Stimulated activated CD8-positive, alpha-beta memory T cell treated with anti-CD3 and anti-CD28 coated beads, Interleukin-4, amount 100 ng/mL, for 4 hours (primary cell): ENCODE measurements at regions not wholly inside any gene's neighbourhood (a gene's known extent, or its start where the extent isn't known, plus 50 kb on each side); places are given as distances from the start of the nearest gene placed in this dataset.

Experiments used
- DNase-seq, 2 donors: peaks; one replicate each; pipeline ENCODE4 v3.0.0-alpha.2; 2020; ENCODE audit warnings: low read depth in 2 of 2, low spot score in 1 of 2

- no peak for DNase-seq
These were observed 213.2 kb upstream of the SP4 start for GRCh38 chr7:21214657-21215056.

GRCh38 chr7:21215307-21215706 is 212.6 kb upstream of the SP4 start:
- DNase-seq, result no peak

DNA sequence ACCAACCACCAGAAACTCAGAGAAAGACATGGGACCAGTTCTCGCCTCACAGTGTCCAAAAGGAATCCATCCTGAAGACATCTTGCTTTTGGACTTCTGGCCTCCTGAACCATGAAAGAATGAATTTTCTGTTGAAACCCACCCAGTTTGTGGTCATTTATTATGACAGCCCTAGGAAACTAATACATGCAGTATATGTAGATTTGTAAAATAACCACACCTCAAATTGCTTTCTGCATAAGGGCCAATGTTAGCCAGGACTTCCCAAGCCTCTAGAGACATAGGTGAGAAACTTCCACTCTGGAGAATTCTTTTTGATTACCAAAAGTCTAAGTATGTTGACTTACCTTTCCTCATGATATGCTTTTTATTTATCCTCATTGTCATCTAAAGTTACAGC is 210.5 kb upstream of the SP4 start:
- DNase-seq, result no peak

DNA sequence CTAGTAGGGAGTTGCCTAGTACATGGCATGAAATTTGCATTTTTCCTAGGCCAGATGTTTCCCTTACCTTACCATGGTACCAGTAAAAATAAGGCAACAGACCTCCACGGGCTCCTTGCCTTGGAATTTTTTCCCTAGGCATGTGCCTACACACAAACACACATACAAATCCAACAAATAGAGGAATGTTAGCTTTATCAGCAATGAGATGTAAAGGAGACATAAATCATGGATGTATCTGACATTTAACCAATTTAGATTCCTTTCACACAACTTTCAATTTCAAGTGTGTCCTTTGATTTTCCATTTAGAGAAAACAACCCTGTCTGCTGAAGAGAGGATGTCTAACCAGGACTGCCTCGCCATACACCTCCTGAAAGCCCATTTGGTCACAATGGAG is 209.7 kb upstream of the SP4 start:
- no peak for DNase-seq

- DNase-seq, result no peak
These were observed 206.8 kb upstream of the SP4 start for GRCh38 chr7:21221130-21221529.

DNA sequence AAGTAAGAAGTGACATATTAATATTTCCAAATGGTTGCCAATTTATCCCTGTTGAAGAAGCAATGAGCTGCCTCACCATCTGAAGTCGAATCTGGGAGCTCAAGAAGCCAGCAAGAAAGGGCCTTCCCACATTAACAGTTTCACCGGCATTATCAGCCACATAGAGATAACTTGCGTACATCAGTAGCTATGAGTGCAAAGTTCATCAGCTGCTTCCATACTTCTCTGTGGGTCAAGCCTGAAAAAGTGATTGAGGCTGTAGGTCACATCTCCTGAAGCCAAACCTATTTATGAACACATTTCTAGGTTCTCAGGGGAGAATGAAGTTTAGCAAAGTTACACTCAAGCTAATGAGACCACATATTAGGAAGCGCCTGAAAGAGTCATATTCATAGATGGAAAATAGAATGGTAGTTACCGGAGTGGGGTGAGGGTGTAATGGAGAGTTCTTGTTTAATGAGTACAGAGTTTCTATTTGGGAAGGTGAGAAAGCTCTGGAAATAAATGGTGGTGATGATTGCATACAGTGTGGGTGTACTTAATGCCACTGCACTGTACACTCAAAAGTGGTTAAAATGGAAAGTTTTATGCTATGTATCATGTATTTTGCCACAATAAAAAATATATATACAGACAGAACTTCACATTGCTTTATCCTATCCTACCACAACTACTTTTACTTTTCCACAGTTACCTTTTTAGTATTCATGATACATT is 189.3 kb upstream of the SP4 start:
- no peak for DNase-seq

DNA sequence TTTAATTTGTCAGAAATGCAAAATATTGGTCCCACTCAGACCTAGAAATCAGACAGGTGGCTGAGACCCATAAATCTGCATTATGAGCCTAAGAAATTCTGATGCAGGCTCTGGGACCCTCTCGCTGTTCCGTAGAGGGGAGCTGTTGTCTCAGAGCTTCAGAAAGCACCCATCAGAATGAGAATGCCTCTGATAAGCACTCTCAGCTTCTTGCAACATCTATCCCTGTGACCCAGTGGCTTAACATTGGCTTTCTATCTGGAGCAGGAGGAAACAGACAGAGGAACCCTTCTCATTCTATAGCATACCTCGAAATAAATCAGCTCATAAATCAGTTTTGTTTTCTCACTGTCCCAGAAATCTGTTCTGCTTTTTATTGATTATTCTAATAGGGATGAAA is 184.6 kb upstream of the SP4 start:
- no peak for DNase-seq

GRCh38 chr7:21251151-21251800 is 176.6 kb upstream of the SP4 start:
- DNase-seq, result no peak

GRCh38 chr7:21253740-21254687 is 173.9 kb upstream of the SP4 start:
- no peak for DNase-seq

DNA sequence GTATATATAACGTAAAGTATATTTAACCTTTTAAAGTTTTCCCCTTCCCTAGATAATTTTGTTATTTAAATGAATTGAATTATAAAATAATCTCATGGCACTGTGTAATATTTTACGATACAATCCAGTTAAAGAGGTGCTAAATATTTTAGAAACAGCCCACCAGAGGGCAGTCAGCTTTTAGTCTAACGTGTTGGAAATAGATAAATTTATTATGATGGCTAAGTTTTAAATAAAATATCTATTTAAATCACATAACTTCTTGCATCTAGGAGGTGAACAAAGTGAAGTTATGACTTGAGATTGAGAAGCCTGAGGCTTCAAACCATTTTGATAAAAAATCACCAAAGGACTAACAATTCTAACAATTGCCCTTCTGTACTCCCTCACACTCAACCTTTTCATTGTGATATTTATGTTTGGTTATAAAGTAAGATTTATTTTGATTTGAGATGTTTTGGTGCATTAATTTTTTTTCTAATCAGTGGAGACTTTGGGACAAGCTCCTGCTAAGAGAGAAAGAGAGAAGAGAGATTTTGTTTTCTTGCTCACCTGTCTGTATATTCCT is 171.5 kb upstream of the SP4 start:
- DNase-seq, result no peak

GRCh38 chr7:21260939-21261338 is 166.9 kb upstream of the SP4 start:
- DNase-seq, result no peak

- DNase-seq, result peak; percentile 8 to 17
These were observed 166.0 kb upstream of the SP4 start for GRCh38 chr7:21261627-21262594.

DNA sequence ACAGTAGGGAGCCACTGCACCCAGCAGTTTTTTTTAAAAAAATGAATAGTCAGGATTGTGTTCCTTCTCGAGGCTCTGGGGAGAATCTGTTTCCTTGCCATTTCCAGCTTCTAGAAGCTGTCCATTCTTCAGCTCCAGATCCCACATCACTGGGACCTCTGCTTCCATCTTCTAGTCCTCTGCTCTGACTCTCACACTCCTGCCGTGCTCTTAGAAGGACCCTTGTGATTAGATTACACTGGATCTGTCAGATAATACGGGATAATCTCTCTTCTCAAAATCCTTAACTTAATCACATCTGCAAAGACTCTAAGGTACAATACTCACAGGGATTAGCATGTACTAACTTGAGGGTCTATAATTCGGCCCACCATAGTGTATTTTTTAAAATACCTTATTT is 158.9 kb upstream of the SP4 start:
- no peak for DNase-seq

DNA sequence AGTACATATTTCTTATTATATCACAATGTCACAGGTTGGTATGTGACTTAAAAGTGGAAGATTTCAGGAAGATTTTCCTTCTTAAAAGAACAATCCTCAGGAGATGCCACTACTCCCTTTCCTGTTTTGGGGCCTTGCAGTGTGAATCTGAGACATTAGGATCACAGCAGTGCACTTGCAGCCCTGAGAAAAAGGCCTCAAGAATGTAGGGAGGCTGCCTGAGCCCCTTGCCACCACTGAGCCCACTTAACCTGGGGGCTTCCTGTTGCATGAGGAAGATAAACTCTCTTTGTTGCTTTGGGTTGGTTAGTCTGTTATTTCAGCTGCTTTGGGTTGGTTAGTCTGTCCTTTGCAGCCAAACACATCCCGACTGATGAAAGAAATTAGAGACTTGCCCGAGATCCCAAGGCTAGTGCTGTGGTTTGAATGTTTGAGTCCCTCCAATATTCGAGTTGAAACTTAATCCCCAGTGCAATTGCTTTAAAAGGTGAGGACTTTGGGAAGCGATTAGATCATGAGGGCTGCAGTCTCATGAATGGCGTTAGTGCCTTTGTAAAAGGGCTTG is 151.3 kb upstream of the SP4 start:
- no peak for DNase-seq

DNA sequence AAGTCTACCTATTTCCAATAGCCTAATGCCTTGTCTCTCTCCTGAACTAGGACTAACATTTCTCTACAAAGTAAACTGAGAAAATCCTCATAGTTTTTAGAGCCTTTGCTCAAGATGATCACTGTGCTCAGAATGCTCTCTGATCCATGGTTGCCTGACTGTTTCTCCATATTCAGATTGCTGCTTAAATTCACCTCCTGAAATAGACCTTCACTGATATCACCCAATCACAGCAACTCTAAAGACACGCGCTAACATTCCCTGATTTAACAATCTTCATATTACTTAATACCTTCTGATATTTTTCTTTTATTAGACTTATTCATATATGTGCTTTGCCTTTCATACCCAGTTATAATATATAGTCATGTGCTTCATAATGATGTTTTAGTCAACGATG is 148.9 kb upstream of the SP4 start:
- no peak for DNase-seq

- DNase-seq, result no peak
These were observed 146.7 kb upstream of the SP4 start for GRCh38 chr7:21281193-21281592.

DNA sequence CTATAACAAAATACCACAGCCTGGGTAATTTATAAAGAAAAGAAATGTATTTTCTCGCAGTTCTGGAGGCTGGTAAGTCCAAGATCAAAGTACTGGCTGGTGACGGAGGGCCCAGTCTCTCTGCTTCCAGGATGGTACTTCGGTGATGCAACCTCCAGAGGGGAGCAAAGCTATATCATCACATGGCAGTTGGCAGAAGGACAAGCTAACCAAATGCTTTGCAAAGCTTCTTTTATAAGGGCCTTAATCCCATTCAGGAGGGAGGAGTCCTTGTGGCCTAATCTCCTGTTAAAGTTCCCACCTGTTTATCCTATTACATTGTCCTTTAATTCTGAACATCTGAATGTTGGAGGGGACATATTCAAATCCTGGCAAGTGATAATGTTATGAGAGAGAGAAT is 134.1 kb upstream of the SP4 start:
- no peak for DNase-seq

- DNase-seq, result no peak
These were observed 128.1 kb upstream of the SP4 start for GRCh38 chr7:21299766-21300165.

DNA sequence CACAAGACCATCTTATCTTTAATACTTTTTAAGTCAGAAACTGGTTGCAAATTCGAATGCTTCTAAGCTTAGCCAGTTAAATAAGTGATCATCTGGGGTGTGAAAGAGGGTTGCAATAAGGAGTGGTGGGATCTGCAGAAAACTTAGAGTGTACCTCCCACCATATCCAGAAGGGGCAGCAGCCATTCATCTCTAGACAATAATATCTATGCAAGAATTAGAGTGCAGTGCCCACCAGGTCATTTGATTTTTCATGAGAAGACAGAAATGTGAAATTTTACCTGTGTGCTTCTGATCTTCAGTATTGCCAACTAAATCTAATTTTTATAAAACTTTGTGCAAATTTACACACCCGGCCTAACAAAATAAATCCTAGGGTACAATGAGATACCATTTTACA is 127.2 kb upstream of the SP4 start:
- DNase-seq, result no peak

DNA sequence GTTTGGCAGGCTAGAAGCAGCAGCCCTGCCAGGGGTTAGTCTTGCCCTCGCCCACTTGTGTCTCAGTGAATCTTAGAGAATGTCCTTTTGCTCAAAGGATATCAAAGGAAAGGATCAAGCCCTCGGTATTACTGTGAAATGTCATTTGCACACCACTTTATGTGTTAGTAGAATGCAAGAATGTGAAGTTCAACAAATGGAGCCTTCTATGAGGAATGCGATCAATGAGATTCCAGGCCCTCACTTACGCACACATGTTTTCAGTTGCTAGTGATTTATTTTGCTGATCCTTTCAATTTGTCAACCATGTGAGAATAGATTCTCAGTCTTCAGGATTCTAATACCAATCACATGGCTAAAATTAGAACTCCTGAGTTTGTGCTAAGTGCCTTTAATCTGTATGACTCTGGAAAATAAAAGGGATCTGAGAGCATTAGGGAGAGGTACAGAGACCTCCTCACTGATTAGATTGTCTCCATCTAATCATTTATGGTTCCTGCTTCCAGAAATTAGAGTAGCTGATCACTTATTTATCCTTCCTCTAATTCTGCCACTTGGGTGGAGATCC is 123.0 kb upstream of the SP4 start:
- DNase-seq, result no peak
